NB4 (cell line): ENCODE measurements at regions not wholly inside any gene's neighbourhood (a gene's known extent, or its start where the extent isn't known, plus 50 kb on each side); places are given as distances from the start of the nearest gene placed in this dataset.

ENCODE experiments used
- MYC ChIP-seq: IDR thresholded peaks from 2 replicates; pipeline ENCODE4 v1.6.1; 2011; ENCODE audit warnings: low read depth, low read length
- TF ChIP-seq, protein P1 (sequence below): IDR thresholded peaks from one replicate; pipeline ENCODE4 v1.5.1; 2012; ENCODE audit warnings: low read depth, low read length

DNA sequence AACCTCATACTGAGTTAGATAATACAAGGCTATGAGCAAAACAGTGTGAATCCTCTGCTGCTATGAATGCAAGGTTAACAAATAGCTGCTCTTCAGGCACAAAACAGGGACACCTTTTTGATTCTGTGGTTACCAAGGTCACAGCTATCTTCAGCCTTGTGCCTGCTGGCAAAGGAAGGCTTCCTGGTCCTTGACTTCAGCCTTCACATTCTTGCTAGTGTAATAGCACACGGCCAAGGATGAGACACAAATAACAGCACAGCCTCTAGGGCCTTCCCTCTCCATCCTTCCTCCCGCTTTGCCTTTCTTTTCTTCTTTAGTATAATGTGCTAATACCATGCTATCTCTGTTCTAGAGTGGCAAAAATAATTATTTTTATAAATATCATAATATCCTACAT, 130.6 kb upstream of the CAV2 start:
- TF ChIP-seq, protein P1, sequence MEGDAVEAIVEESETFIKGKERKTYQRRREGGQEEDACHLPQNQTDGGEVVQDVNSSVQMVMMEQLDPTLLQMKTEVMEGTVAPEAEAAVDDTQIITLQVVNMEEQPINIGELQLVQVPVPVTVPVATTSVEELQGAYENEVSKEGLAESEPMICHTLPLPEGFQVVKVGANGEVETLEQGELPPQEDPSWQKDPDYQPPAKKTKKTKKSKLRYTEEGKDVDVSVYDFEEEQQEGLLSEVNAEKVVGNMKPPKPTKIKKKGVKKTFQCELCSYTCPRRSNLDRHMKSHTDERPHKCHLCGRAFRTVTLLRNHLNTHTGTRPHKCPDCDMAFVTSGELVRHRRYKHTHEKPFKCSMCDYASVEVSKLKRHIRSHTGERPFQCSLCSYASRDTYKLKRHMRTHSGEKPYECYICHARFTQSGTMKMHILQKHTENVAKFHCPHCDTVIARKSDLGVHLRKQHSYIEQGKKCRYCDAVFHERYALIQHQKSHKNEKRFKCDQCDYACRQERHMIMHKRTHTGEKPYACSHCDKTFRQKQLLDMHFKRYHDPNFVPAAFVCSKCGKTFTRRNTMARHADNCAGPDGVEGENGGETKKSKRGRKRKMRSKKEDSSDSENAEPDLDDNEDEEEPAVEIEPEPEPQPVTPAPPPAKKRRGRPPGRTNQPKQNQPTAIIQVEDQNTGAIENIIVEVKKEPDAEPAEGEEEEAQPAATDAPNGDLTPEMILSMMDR = no peak
- no peak for TF ChIP-seq MYC
